ENCODE measurements at regions not wholly inside any gene's neighbourhood (a gene's known extent, or its start where the extent isn't known, plus 50 kb on each side); places are given as distances from the start of the nearest gene placed in this dataset.

GRCh38 chr9:135320943-135321342 is 158.6 kb upstream of the PPP1R26 start:
- H3K4me1 ChIP-seq (ENCODE audit: control insufficient read depth in 3 of 3, insufficient read depth in 3 of 3, low read length in 3 of 3): no peaks in the 10 kb centered on the region
- H3K36me3 ChIP-seq (ENCODE audit: control insufficient read depth in 3 of 3, insufficient read depth in 3 of 3, low read length in 3 of 3): no peaks in the 10 kb centered on the region
- peaks cover 0 to 3% (median 0%) of the 10 kb centered on the region in 3 donors for H3K9me3 ChIP-seq (ENCODE audit: control insufficient read depth in 3 of 3, low read length in 3 of 3)
- H3K27ac ChIP-seq (ENCODE audit: low read depth, low read length): no peak overlapping the region
- peaks cover 0 to 13% (median 6%) of the 10 kb centered on the region in 3 donors for H3K27me3 ChIP-seq (ENCODE audit: control insufficient read depth in 3 of 3, insufficient read depth in 3 of 3, low read length in 3 of 3)
- H3K9ac ChIP-seq (ENCODE audit: low read depth in 1 of 3, low read length in 3 of 3): no peak overlapping the region
- H3K4me3 ChIP-seq (ENCODE audit: low read length in 3 of 3): no peak overlapping the region

- H3K27me3 ChIP-seq (ENCODE audit: control insufficient read depth in 3 of 3, insufficient read depth in 3 of 3, low read length in 3 of 3): peaks cover 0 to 14% (median 12%) of the 10 kb centered on the region in 3 donors
Measured at GRCh38 chr9:135321580-135321979, 158.0 kb upstream of the PPP1R26 start.

GRCh38 chr9:135324329-135324728 is 155.3 kb upstream of the PPP1R26 start:
- Histone ChIP-seq H3K4me1 (ENCODE audit: control insufficient read depth in 3 of 3, insufficient read depth in 3 of 3, low read length in 3 of 3) (no peaks in the 10 kb centered on the region), H3K9ac (ENCODE audit: low read depth in 1 of 3, low read length in 3 of 3) (no peak overlapping the region), H3K9me3 (ENCODE audit: control insufficient read depth in 3 of 3, low read length in 3 of 3) (peaks cover 0 to 7% (median 5%) of the 10 kb centered on the region in 3 donors), H3K4me3 (ENCODE audit: low read length in 3 of 3) (no peak overlapping the region), H3K27ac (ENCODE audit: low read depth, low read length) (no peak overlapping the region), H3K36me3 (ENCODE audit: control insufficient read depth in 3 of 3, insufficient read depth in 3 of 3, low read length in 3 of 3) (no peaks in the 10 kb centered on the region), H3K27me3 (ENCODE audit: control insufficient read depth in 3 of 3, insufficient read depth in 3 of 3, low read length in 3 of 3) (peaks cover 2 to 31% (median 24%) of the 10 kb centered on the region in 3 donors)

More at GRCh38 chr9:135321580-135321979, 158.0 kb upstream of the PPP1R26 start:
- no peak overlapping the region for H3K4me3 ChIP-seq (ENCODE audit: low read length in 3 of 3)
- H3K36me3 ChIP-seq (ENCODE audit: control insufficient read depth in 3 of 3, insufficient read depth in 3 of 3, low read length in 3 of 3): no peaks in the 10 kb centered on the region
- peaks cover 0 to 3% (median under 1%) of the 10 kb centered on the region in 3 donors for H3K9me3 ChIP-seq (ENCODE audit: control insufficient read depth in 3 of 3, low read length in 3 of 3)
- H3K27ac ChIP-seq (ENCODE audit: low read depth, low read length): no peak overlapping the region
- no peaks in the 10 kb centered on the region for H3K4me1 ChIP-seq (ENCODE audit: control insufficient read depth in 3 of 3, insufficient read depth in 3 of 3, low read length in 3 of 3)
- H3K9ac ChIP-seq (ENCODE audit: low read depth in 1 of 3, low read length in 3 of 3): no peak overlapping the region

- Histone ChIP-seq H3K27ac (ENCODE audit: low read depth, low read length) (no peak overlapping the region), H3K4me3 (ENCODE audit: low read length in 3 of 3) (no peak overlapping the region), H3K9me3 (ENCODE audit: control insufficient read depth in 3 of 3, low read length in 3 of 3) (peaks cover 0 to 7% (median 5%) of the 10 kb centered on the region in 3 donors), H3K9ac (ENCODE audit: low read depth in 1 of 3, low read length in 3 of 3) (no peak overlapping the region), H3K27me3 (ENCODE audit: control insufficient read depth in 3 of 3, insufficient read depth in 3 of 3, low read length in 3 of 3) (peaks cover 2 to 43% (median 28%) of the 10 kb centered on the region in 3 donors), H3K36me3 (ENCODE audit: control insufficient read depth in 3 of 3, insufficient read depth in 3 of 3, low read length in 3 of 3) (no peaks in the 10 kb centered on the region), H3K4me1 (ENCODE audit: control insufficient read depth in 3 of 3, insufficient read depth in 3 of 3, low read length in 3 of 3) (no peaks in the 10 kb centered on the region)
Measured at GRCh38 chr9:135326141-135326540, 153.4 kb upstream of the PPP1R26 start.

GRCh38 chr9:135326633-135327152 is 152.9 kb upstream of the PPP1R26 start:
- no peak overlapping the region for H3K27ac ChIP-seq (ENCODE audit: low read depth, low read length)
- peaks cover 2 to 41% (median 34%) of the 10 kb centered on the region in 3 donors for H3K27me3 ChIP-seq (ENCODE audit: control insufficient read depth in 3 of 3, insufficient read depth in 3 of 3, low read length in 3 of 3)
- H3K9me3 ChIP-seq (ENCODE audit: control insufficient read depth in 3 of 3, low read length in 3 of 3): peaks cover 0 to 7% (median 5%) of the 10 kb centered on the region in 3 donors
- no peaks in the 10 kb centered on the region for H3K36me3 ChIP-seq (ENCODE audit: control insufficient read depth in 3 of 3, insufficient read depth in 3 of 3, low read length in 3 of 3)
- no peak overlapping the region for H3K4me3 ChIP-seq (ENCODE audit: low read length in 3 of 3)
- H3K9ac ChIP-seq (ENCODE audit: low read depth in 1 of 3, low read length in 3 of 3): no peak overlapping the region
- no peaks in the 10 kb centered on the region for H3K4me1 ChIP-seq (ENCODE audit: control insufficient read depth in 3 of 3, insufficient read depth in 3 of 3, low read length in 3 of 3)

- peaks cover 2 to 44% (median 37%) of the 10 kb centered on the region in 3 donors for H3K27me3 ChIP-seq (ENCODE audit: control insufficient read depth in 3 of 3, insufficient read depth in 3 of 3, low read length in 3 of 3)
- peaks cover 0 to 7% (median 5%) of the 10 kb centered on the region in 3 donors for H3K9me3 ChIP-seq (ENCODE audit: control insufficient read depth in 3 of 3, low read length in 3 of 3)
- no peaks in the 10 kb centered on the region for H3K36me3 ChIP-seq (ENCODE audit: control insufficient read depth in 3 of 3, insufficient read depth in 3 of 3, low read length in 3 of 3)
- no peaks in the 10 kb centered on the region for H3K4me1 ChIP-seq (ENCODE audit: control insufficient read depth in 3 of 3, insufficient read depth in 3 of 3, low read length in 3 of 3)
- H3K9ac ChIP-seq (ENCODE audit: low read depth in 1 of 3, low read length in 3 of 3): no peak overlapping the region
- no peak overlapping the region for H3K27ac ChIP-seq (ENCODE audit: low read depth, low read length)
- H3K4me3 ChIP-seq (ENCODE audit: low read length in 3 of 3): no peak overlapping the region
Measured at GRCh38 chr9:135328485-135329417, 150.8 kb upstream of the PPP1R26 start.

GRCh38 chr9:135329571-135330306 is 149.8 kb upstream of the PPP1R26 start:
- Histone ChIP-seq H3K9me3 (ENCODE audit: control insufficient read depth in 3 of 3, low read length in 3 of 3) (peaks cover 0 to 5% (median 4%) of the 10 kb centered on the region in 3 donors), H3K27ac (ENCODE audit: low read depth, low read length) (no peak overlapping the region), H3K36me3 (ENCODE audit: control insufficient read depth in 3 of 3, insufficient read depth in 3 of 3, low read length in 3 of 3) (no peaks in the 10 kb centered on the region), H3K4me3 (ENCODE audit: low read length in 3 of 3) (no peak overlapping the region), H3K27me3 (ENCODE audit: control insufficient read depth in 3 of 3, insufficient read depth in 3 of 3, low read length in 3 of 3) (peaks cover 2 to 44% (median 37%) of the 10 kb centered on the region in 3 donors), H3K4me1 (ENCODE audit: control insufficient read depth in 3 of 3, insufficient read depth in 3 of 3, low read length in 3 of 3) (no peaks in the 10 kb centered on the region), H3K9ac (ENCODE audit: low read depth in 1 of 3, low read length in 3 of 3) (no peak overlapping the region)

GRCh38 chr9:135330307-135330631 is 149.3 kb upstream of the PPP1R26 start:
- peaks cover 2 to 44% (median 37%) of the 10 kb centered on the region in 3 donors for H3K27me3 ChIP-seq (ENCODE audit: control insufficient read depth in 3 of 3, insufficient read depth in 3 of 3, low read length in 3 of 3)
- no peak overlapping the region for H3K9ac ChIP-seq (ENCODE audit: low read depth in 1 of 3, low read length in 3 of 3)
- no peak overlapping the region for H3K27ac ChIP-seq (ENCODE audit: low read depth, low read length)
- peaks cover 0 to 5% (median 4%) of the 10 kb centered on the region in 3 donors for H3K9me3 ChIP-seq (ENCODE audit: control insufficient read depth in 3 of 3, low read length in 3 of 3)
- no peaks in the 10 kb centered on the region for H3K36me3 ChIP-seq (ENCODE audit: control insufficient read depth in 3 of 3, insufficient read depth in 3 of 3, low read length in 3 of 3)
- no peaks in the 10 kb centered on the region for H3K4me1 ChIP-seq (ENCODE audit: control insufficient read depth in 3 of 3, insufficient read depth in 3 of 3, low read length in 3 of 3)
- H3K4me3 ChIP-seq (ENCODE audit: low read length in 3 of 3): no peak overlapping the region

GRCh38 chr9:135330685-135331590 is 148.6 kb upstream of the PPP1R26 start:
- no peaks in the 10 kb centered on the region for H3K36me3 ChIP-seq (ENCODE audit: control insufficient read depth in 3 of 3, insufficient read depth in 3 of 3, low read length in 3 of 3)
- H3K27ac ChIP-seq (ENCODE audit: low read depth, low read length): no peak overlapping the region
- no peaks in the 10 kb centered on the region for H3K4me1 ChIP-seq (ENCODE audit: control insufficient read depth in 3 of 3, insufficient read depth in 3 of 3, low read length in 3 of 3)
- H3K4me3 ChIP-seq (ENCODE audit: low read length in 3 of 3): no peak overlapping the region
- H3K9me3 ChIP-seq (ENCODE audit: control insufficient read depth in 3 of 3, low read length in 3 of 3): peaks cover 0 to 5% (median 4%) of the 10 kb centered on the region in 3 donors
- no peak overlapping the region for H3K9ac ChIP-seq (ENCODE audit: low read depth in 1 of 3, low read length in 3 of 3)
- peaks cover 2 to 41% (median 32%) of the 10 kb centered on the region in 3 donors for H3K27me3 ChIP-seq (ENCODE audit: control insufficient read depth in 3 of 3, insufficient read depth in 3 of 3, low read length in 3 of 3)
